Skeletal muscle satellite cell (primary cell): ENCODE measurements at regions not wholly inside any gene's neighbourhood (a gene's known extent, or its start where the extent isn't known, plus 50 kb on each side); places are given as distances from the start of the nearest gene placed in this dataset.
A peak's percentile ranks its signal among the peaks of the same experiment; 100 is the strongest.
"Not testable (repeated sequence)": the region's sequence is repeated elsewhere in the genome, so short reads cannot be mapped to it uniquely, and the experiment has no call there.

ENCODE experiments used
- H3K27me3 ChIP-seq: 2 replicates; pipeline ENCODE4 v1.7.0; 2013; ENCODE audit warnings: low read length; ENCODE audit not compliant: control insufficient read depth, insufficient read depth
- H3K36me3 ChIP-seq: 2 replicates; pipeline ENCODE4 v1.7.0; 2013; ENCODE audit warnings: mild to moderate bottlenecking, control low read depth, low read length; ENCODE audit not compliant: insufficient read depth
- H3K4me1 ChIP-seq: 2 replicates; pipeline ENCODE4 v1.7.0; 2013; ENCODE audit warnings: low read length; ENCODE audit not compliant: control insufficient read depth, insufficient read depth
- H3K4me2 ChIP-seq: 2 replicates; pipeline ENCODE4 v1.7.0; 2013; ENCODE audit warnings: mild to moderate bottlenecking, low read length
- H3K4me3 ChIP-seq: 2 replicates; pipeline ENCODE4 v1.7.0; 2013; ENCODE audit warnings: low read length
- H3K9ac ChIP-seq: 2 replicates; pipeline ENCODE4 v1.7.0; 2013; ENCODE audit warnings: mild to moderate bottlenecking, low read depth, low read length, moderate library complexity
- H3K9me3 ChIP-seq: replicated peaks from 2 replicates; pipeline ENCODE4 v1.7.0; 2013; ENCODE audit warnings: mild to moderate bottlenecking, control low read depth, low read length

- no peaks in the 10 kb centered on the region for H3K36me3 ChIP-seq
- H3K9me3 ChIP-seq, result no peaks in the 10 kb centered on the region
- H3K4me1 ChIP-seq, result peaks cover 11% of the 10 kb centered on the region
- H3K27me3 ChIP-seq, result no peaks in the 10 kb centered on the region
- H3K4me2 ChIP-seq, result peak overlapping the region; percentile 29
- H3K4me3 ChIP-seq, result no peak overlapping the region
- no peak overlapping the region for H3K9ac ChIP-seq
Observed at GRCh38 chr7:16098058-16098457, 323.3 kb downstream of the CRPPA start.

- peaks cover 15% of the 10 kb centered on the region for H3K4me1 ChIP-seq
- no peaks in the 10 kb centered on the region for H3K9me3 ChIP-seq
- H3K36me3 ChIP-seq, result no peaks in the 10 kb centered on the region
- no peak overlapping the region for H3K4me3 ChIP-seq
- no peaks in the 10 kb centered on the region for H3K27me3 ChIP-seq
- no peak overlapping the region for H3K4me2 ChIP-seq
- no peak overlapping the region for H3K9ac ChIP-seq
Observed at GRCh38 chr7:16095171-16095950, 326.0 kb downstream of the CRPPA start.

DNA sequence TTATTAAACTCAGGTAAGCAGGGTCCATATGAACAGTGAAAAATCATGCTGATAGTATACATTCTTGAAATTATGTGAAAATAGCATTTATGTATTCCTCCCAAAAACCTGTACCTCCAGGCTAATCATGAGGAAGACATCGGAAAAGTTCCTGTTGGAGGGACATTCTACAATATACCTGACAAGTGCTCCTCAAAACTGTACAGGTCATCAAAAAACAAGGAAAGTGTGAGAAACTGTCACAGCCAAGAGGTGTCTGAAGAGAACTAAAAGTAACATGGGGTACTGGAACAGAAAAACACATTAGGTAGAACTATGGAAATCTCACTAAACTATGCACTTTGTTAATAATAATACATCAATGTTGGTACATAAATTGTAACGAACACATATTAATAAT is 326.7 kb downstream of the CRPPA start:
- Histone ChIP-seq H3K9me3 (no peaks in the 10 kb centered on the region), H3K4me3 (no peak overlapping the region), H3K36me3 (no peaks in the 10 kb centered on the region), H3K4me2 (no peak overlapping the region), H3K4me1 (peaks cover 15% of the 10 kb centered on the region), H3K27me3 (no peaks in the 10 kb centered on the region), H3K9ac (no peak overlapping the region)

GRCh38 chr7:16092711-16093110 is 328.6 kb downstream of the CRPPA start:
- Histone ChIP-seq H3K4me1 (peaks cover 5% of the 10 kb centered on the region), H3K4me3 (no peak overlapping the region), H3K9me3 (no peaks in the 10 kb centered on the region), H3K27me3 (no peaks in the 10 kb centered on the region), H3K4me2 (no peak overlapping the region), H3K36me3 (no peaks in the 10 kb centered on the region), H3K9ac (no peak overlapping the region)

- Histone ChIP-seq H3K4me3 (no peak overlapping the region), H3K36me3 (no peaks in the 10 kb centered on the region), H3K9me3 (no peaks in the 10 kb centered on the region), H3K27me3 (no peaks in the 10 kb centered on the region), H3K4me1 (peaks cover 3% of the 10 kb centered on the region), H3K4me2 (peak overlapping the region; percentile 26), H3K9ac (no peak overlapping the region)
Observed at GRCh38 chr7:16091701-16092310, 329.5 kb downstream of the CRPPA start.

DNA sequence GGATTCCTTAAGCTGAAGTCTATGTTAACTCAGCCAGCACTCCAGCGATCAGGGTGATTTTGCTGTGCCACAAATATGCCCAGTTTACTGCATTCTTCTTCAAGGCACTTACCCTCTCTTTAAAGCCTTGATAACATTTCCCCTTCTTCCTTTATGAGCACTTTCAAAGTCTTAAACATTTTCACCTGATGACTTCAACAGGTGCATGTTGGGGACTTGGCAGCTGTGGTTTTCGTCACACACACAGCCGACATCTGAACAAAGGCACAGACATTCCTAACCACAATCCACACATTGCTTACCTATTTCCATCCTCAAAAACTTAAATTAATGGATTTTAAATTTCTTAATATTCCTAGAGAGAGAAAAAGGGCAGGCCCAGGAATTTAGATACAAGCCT is 331.5 kb downstream of the CRPPA start:
- Histone ChIP-seq H3K9ac (no peak overlapping the region), H3K4me3 (no peak overlapping the region), H3K27me3 (no peaks in the 10 kb centered on the region), H3K4me1 (peaks cover 5% of the 10 kb centered on the region), H3K9me3 (no peaks in the 10 kb centered on the region), H3K36me3 (no peaks in the 10 kb centered on the region), H3K4me2 (no peak overlapping the region)

DNA sequence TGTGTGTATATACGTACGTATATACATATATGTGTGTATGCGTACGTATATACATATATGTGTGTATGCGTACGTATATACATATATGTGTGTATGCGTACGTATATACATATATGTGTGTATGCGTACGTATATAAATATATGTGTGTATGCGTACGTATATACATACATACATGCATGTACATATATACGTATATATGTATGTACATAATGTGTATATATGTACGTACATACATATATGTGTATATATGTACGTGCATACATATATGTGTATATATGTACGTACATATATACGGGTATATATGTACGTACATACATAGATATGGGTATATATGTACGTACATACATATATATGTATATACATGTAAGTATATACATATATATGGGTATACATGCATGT is 332.1 kb downstream of the CRPPA start:
- Histone ChIP-seq H3K9ac (no peak overlapping the region), H3K36me3 (no peaks in the 10 kb centered on the region), H3K4me1 (peaks cover 11% of the 10 kb centered on the region), H3K4me3 (no peak overlapping the region), H3K4me2 (no peak overlapping the region), H3K9me3 (no peaks in the 10 kb centered on the region), H3K27me3 (no peaks in the 10 kb centered on the region)

GRCh38 chr7:16086743-16087142 is 334.6 kb downstream of the CRPPA start:
- H3K4me2 ChIP-seq, result no peak overlapping the region
- H3K4me1 ChIP-seq, result peaks cover 13% of the 10 kb centered on the region
- no peaks in the 10 kb centered on the region for H3K27me3 ChIP-seq
- no peaks in the 10 kb centered on the region for H3K9me3 ChIP-seq
- H3K9ac ChIP-seq, result no peak overlapping the region
- no peak overlapping the region for H3K4me3 ChIP-seq
- no peaks in the 10 kb centered on the region for H3K36me3 ChIP-seq

DNA sequence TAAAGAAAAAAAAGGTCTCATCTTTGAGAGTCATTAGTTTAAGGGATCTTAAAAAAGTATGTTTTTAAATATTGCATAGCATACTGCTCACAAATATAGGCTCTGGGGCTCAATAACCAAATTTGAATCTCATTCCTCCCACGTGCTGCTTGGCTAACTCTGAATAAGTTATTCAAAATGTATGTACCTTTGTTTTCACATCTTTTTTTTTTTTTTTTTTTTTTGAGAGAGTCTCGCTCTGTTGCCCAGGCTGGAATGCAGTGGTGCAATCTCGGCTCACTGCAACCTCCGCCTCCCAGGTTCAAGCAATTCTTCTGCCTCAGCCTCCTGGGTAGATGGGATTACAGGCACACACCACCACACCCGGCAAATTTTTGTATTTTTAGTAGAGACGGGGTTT is 335.6 kb downstream of the CRPPA start:
- H3K36me3 ChIP-seq, H3K9me3 ChIP-seq, H3K9ac ChIP-seq, H3K27me3 ChIP-seq, H3K4me2 ChIP-seq, H3K4me3 ChIP-seq: not testable (repeated sequence)
- H3K4me1 ChIP-seq, result peaks cover 13% of the 10 kb centered on the region

GRCh38 chr7:16084875-16085274 is 336.5 kb downstream of the CRPPA start:
- Histone ChIP-seq H3K9ac (no peak overlapping the region), H3K27me3 (no peaks in the 10 kb centered on the region), H3K9me3 (no peaks in the 10 kb centered on the region), H3K4me2 (no peak overlapping the region), H3K36me3 (no peaks in the 10 kb centered on the region), H3K4me1 (peaks cover 13% of the 10 kb centered on the region), H3K4me3 (no peak overlapping the region)

DNA sequence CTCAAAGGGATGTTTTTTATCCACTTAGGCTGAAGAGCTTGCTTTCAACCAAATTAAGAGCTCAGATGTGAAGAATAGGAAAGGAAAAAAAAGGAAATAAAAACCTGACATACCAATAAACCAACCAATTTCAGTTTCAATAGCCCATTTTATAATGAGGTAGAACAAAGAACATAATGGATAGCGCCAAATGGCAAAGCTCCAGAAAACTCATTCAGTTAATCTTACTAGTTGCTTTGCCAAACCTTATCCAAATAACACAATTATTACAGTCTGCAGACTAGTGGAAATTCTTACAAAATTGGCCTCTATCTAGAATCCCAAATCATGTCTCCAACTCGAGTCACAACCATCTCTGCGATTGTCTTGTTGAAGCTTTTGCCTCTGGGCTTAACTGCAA is 337.0 kb downstream of the CRPPA start:
- Histone ChIP-seq H3K9ac (no peak overlapping the region), H3K36me3 (no peaks in the 10 kb centered on the region), H3K4me2 (peak overlapping the region; percentile 26), H3K4me3 (no peak overlapping the region), H3K4me1 (peaks cover 13% of the 10 kb centered on the region), H3K27me3 (no peaks in the 10 kb centered on the region), H3K9me3 (no peaks in the 10 kb centered on the region)

DNA sequence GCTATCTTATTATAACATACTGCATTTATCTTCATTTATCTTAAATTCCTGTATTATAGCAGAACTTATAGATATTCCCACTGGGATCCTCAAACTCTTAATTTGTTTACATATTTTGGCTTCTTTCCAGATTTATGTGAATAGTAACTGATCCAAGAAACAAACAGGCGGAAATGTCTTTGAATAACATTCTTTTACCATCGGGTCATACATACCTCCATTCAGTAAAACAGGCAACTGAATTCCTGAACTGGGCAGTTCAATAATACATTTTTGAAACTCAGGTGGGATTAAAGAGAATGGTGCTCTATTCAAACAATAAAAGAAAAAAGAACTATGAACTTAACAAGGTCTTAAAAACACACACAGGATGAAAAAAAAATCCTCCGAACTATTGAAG is 337.4 kb downstream of the CRPPA start:
- H3K4me3 ChIP-seq, result no peak overlapping the region
- H3K4me1 ChIP-seq, result peaks cover 13% of the 10 kb centered on the region
- no peaks in the 10 kb centered on the region for H3K27me3 ChIP-seq
- H3K9ac ChIP-seq, result no peak overlapping the region
- peak overlapping the region; percentile 26 for H3K4me2 ChIP-seq
- H3K36me3 ChIP-seq, result no peaks in the 10 kb centered on the region
- H3K9me3 ChIP-seq, result no peaks in the 10 kb centered on the region
